ENCODE measurements at regions not wholly inside any gene's neighbourhood (a gene's known extent, or its start where the extent isn't known, plus 50 kb on each side); places are given as distances from the start of the nearest gene placed in this dataset.
"Not testable (repeated sequence)": the region's sequence is repeated elsewhere in the genome, so short reads cannot be mapped to it uniquely, and the experiment has no call there.

DNA sequence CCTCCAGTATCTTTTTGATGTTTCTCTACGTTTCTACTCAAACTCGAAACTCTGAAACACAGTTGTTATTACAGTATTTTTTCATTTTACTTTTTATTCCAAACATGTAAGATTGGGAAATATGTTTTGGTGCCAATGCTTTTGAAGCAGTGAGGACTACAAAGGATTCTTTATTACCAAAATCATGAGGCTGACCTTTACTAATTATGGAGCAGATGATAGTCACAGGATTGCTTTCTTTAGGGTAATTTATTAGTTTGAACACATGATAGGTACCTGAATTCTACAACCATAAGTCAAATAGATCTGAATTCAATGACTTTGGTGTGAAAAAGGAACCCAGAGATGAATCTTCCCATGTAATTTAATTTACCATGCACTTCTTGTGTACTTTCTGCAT, 2015.1 kb upstream of the C9orf72 start:
- DNase-seq, result no peak
- intact Hi-C loops (cut with micrococcal nuclease), result no loop called here

DNA sequence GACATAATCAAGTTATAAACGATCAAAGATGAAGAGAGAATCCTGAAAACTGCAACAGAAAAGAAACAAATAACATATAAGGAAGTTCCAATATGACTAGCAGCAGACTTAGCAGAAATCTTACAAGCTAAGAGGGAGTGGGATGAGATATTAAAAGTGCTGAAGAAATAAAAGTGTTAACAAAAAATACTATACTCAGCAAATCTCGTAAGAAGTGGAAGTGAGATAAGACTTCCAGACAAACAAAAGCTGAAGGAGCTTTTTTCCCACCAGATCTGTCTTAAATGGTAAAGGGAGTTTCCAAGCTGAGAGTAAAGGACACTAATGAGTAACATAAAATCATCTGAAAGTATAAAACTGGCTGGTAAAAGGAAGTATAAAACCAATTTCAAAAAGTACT, 2036.0 kb upstream of the C9orf72 start:
- intact Hi-C loops (cut with micrococcal nuclease), result loop anchor here (10.0 kb wide), 1 partner anchor 64 kb away; no protein-coding TSS in a partner anchor
- peaks cover 16% of the 10 kb centered on the region for H3K9me3 ChIP-seq (replicated peaks)
- no peaks in the 10 kb centered on the region for H3K4me1 ChIP-seq
- H3K27me3 ChIP-seq (ENCODE audit: low read depth), result no peaks in the 10 kb centered on the region
- no peak overlapping the region for H3K27ac ChIP-seq (replicated peaks)
- DNase-seq, result no peak
- H3K4me3 ChIP-seq, result no peak overlapping the region
- TF ChIP-seq, protein P1, sequence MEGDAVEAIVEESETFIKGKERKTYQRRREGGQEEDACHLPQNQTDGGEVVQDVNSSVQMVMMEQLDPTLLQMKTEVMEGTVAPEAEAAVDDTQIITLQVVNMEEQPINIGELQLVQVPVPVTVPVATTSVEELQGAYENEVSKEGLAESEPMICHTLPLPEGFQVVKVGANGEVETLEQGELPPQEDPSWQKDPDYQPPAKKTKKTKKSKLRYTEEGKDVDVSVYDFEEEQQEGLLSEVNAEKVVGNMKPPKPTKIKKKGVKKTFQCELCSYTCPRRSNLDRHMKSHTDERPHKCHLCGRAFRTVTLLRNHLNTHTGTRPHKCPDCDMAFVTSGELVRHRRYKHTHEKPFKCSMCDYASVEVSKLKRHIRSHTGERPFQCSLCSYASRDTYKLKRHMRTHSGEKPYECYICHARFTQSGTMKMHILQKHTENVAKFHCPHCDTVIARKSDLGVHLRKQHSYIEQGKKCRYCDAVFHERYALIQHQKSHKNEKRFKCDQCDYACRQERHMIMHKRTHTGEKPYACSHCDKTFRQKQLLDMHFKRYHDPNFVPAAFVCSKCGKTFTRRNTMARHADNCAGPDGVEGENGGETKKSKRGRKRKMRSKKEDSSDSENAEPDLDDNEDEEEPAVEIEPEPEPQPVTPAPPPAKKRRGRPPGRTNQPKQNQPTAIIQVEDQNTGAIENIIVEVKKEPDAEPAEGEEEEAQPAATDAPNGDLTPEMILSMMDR (IDR thresholded peaks at IDR 0.05; ENCODE audit: borderline replicate concordance), result no peak
- no peaks in the 10 kb centered on the region for H3K36me3 ChIP-seq

More for the DNA sequence above, 2015.1 kb upstream of the C9orf72 start:
- Histone ChIP-seq H3K9me3 (replicated peaks) (peaks cover 38% of the 10 kb centered on the region), H3K27me3 (ENCODE audit: low read depth) (no peaks in the 10 kb centered on the region), H3K4me3 (no peak overlapping the region), H3K36me3 (no peaks in the 10 kb centered on the region), H3K27ac (replicated peaks) (no peak overlapping the region), H3K4me1 (no peaks in the 10 kb centered on the region)
- TF ChIP-seq, protein P1 (IDR thresholded peaks at IDR 0.05; ENCODE audit: borderline replicate concordance), result no peak

DNA sequence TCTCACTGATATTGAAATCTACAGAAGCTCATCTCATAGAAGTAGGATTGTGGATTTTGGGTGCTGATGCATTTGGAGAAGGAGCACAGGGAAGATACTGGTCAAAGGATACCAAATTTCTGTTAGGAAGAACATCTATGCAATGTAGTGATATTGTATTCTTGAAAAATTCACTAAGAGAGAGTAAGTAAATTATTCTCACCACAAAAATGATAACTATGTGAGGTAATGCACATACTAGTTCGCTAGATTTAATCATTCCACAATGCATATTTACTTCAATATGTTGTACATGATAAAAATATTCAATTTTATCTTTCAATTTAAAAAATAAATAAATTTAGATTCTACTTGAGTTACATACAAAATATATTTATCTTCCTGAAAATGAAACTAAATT, 2040.5 kb upstream of the C9orf72 start:
- Histone ChIP-seq H3K27ac (replicated peaks) (no peak overlapping the region), H3K36me3 (no peaks in the 10 kb centered on the region), H3K9me3 (replicated peaks) (peaks cover 16% of the 10 kb centered on the region), H3K27me3 (ENCODE audit: low read depth) (no peaks in the 10 kb centered on the region), H3K4me3 (no peak overlapping the region), H3K4me1 (no peaks in the 10 kb centered on the region)
- intact Hi-C loops (cut with micrococcal nuclease), result no loop called here
- DNase-seq, result no peak
- TF ChIP-seq, protein P1 (IDR thresholded peaks at IDR 0.05; ENCODE audit: borderline replicate concordance), result no peak

DNA sequence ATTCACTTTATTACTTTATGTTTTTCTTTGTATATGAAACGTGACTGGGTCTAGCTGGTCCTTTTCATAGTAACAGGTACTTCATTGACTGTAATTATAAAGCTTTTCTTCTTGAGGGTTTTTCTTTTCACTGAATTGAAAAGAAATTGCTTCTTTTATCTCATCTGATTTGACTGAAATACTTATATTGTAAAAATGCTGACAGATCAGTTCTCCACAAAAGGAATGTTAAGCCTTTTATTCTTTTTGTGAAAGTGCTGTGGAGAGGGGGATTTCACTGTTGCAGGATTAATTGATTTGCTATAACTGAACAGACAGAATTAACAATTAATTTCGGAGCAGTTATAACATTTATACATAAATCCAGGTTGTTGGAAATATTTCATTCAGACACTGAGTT, 2043.6 kb upstream of the C9orf72 start:
- no peaks in the 10 kb centered on the region for H3K27me3 ChIP-seq (ENCODE audit: low read depth)
- no peak overlapping the region for H3K27ac ChIP-seq (replicated peaks)
- intact Hi-C loops (cut with micrococcal nuclease), result no loop called here
- H3K4me1 ChIP-seq, result no peaks in the 10 kb centered on the region
- no peak overlapping the region for H3K4me3 ChIP-seq
- no peak for DNase-seq
- H3K9me3 ChIP-seq (replicated peaks), result peaks cover 15% of the 10 kb centered on the region
- TF ChIP-seq, protein P1 (IDR thresholded peaks at IDR 0.05; ENCODE audit: borderline replicate concordance), result no peak
- no peaks in the 10 kb centered on the region for H3K36me3 ChIP-seq

- DNase-seq, result no peak
- Histone ChIP-seq H3K27me3 (ENCODE audit: low read depth) (no peaks in the 10 kb centered on the region), H3K27ac (replicated peaks) (no peak overlapping the region), H3K9me3 (replicated peaks) (peaks cover 8% of the 10 kb centered on the region), H3K4me3 (no peak overlapping the region), H3K4me1 (no peaks in the 10 kb centered on the region), H3K36me3 (no peaks in the 10 kb centered on the region)
- TF ChIP-seq, protein P1 (IDR thresholded peaks at IDR 0.05; ENCODE audit: borderline replicate concordance), result no peak
- intact Hi-C loops (cut with micrococcal nuclease), result no loop called here
Observed at GRCh38 chr9:29625292-29625731, 2052.0 kb upstream of the C9orf72 start.

GRCh38 chr9:29625931-29626330, 2052.7 kb upstream of the C9orf72 start:
- DNase-seq, result no peak
- peaks cover 8% of the 10 kb centered on the region for H3K9me3 ChIP-seq (replicated peaks)

GRCh38 chr9:29628856-29629255, 2055.6 kb upstream of the C9orf72 start:
- H3K36me3 ChIP-seq; H3K4me3 ChIP-seq; intact Hi-C loops (cut with micrococcal nuclease); H3K9me3 ChIP-seq (replicated peaks); H3K27ac ChIP-seq (replicated peaks); H3K4me1 ChIP-seq; H3K27me3 ChIP-seq (ENCODE audit: low read depth); DNase-seq: not testable (repeated sequence)

More at GRCh38 chr9:29625931-29626330, 2052.7 kb upstream of the C9orf72 start:
- intact Hi-C loops (cut with micrococcal nuclease), result no loop called here
- H3K4me3 ChIP-seq, result no peak overlapping the region
- H3K27ac ChIP-seq (replicated peaks), result no peak overlapping the region
- H3K27me3 ChIP-seq (ENCODE audit: low read depth), result no peaks in the 10 kb centered on the region
- H3K4me1 ChIP-seq, result no peaks in the 10 kb centered on the region
- H3K36me3 ChIP-seq, result no peaks in the 10 kb centered on the region
- TF ChIP-seq, protein P1 (IDR thresholded peaks at IDR 0.05; ENCODE audit: borderline replicate concordance), result no peak

Data from left ventricle myocardium inferior (tissue), 1 donor.